B cell (primary cell): ENCODE measurements at regions not wholly inside any gene's neighbourhood (a gene's known extent, or its start where the extent isn't known, plus 50 kb on each side); places are given as distances from the start of the nearest gene placed in this dataset.

ENCODE experiments used
- CTCF ChIP-seq: fragments of 200-600 bp; IDR thresholded peaks from one replicate; pipeline ENCODE4 v1.8.0; 2022; ENCODE audit warnings: antibody characterized with exemption, mild to moderate bottlenecking
- EZH2 ChIP-seq: IDR thresholded peaks from 2 replicates; pipeline ENCODE4 v1.6.1; 2012; ENCODE audit warnings: borderline replicate concordance, low read depth, mild to moderate bottlenecking, moderate library complexity, low read length; ENCODE audit not compliant: insufficient read depth, poor library complexity, severe bottlenecking

- TF ChIP-seq CTCF (no peak), EZH2 (no peak)
Measured at GRCh38 chr2:220341014-220341413, 713.6 kb downstream of the SLC4A3 start.
